Trophoblast cell (in vitro differentiated cells and primary cell): ENCODE measurements at regions not wholly inside any gene's neighbourhood (a gene's known extent, or its start where the extent isn't known, plus 50 kb on each side); places are given as distances from the start of the nearest gene placed in this dataset.

ENCODE experiments used
- DNase-seq, 2 donors: peaks; one replicate each; pipeline ENCODE4 v3.0.0-alpha.2; 2016
- H2AFZ ChIP-seq: 2 replicates; pipeline ENCODE4 v1.6.1; 2013; ENCODE audit warnings: low read length, moderate library complexity, mild to moderate bottlenecking; ENCODE audit not compliant: insufficient read depth, poor library complexity
- H2AK5ac ChIP-seq: 2 replicates; pipeline ENCODE4 v1.6.1; 2013; ENCODE audit warnings: mild to moderate bottlenecking, low read length
- H2BK120ac ChIP-seq: 2 replicates; pipeline ENCODE4 v1.6.1; 2013; ENCODE audit warnings: low read length, mild to moderate bottlenecking, moderate library complexity; ENCODE audit not compliant: insufficient read depth, poor library complexity
- H2BK12ac ChIP-seq: 2 replicates; pipeline ENCODE4 v1.6.1; 2013; ENCODE audit warnings: mild to moderate bottlenecking, low read length, moderate library complexity
- H2BK5ac ChIP-seq: 2 replicates; pipeline ENCODE4 v1.6.1; 2013; ENCODE audit warnings: low read length, low read depth, moderate library complexity, mild to moderate bottlenecking; ENCODE audit not compliant: poor library complexity
- H3K14ac ChIP-seq: 2 replicates; pipeline ENCODE4 v1.6.1; 2013; ENCODE audit warnings: mild to moderate bottlenecking, low read length
- H3K18ac ChIP-seq: 2 replicates; pipeline ENCODE4 v1.6.1; 2013; ENCODE audit warnings: mild to moderate bottlenecking, low read length
- H3K23ac ChIP-seq: 2 replicates; pipeline ENCODE4 v1.6.1; 2013; ENCODE audit warnings: low read length
- H3K27ac ChIP-seq: 2 replicates; pipeline ENCODE4 v1.5.1; 2013; ENCODE audit warnings: low read depth, mild to moderate bottlenecking, inconsistent platforms, low read length, moderate library complexity
- H3K27me3 ChIP-seq: 2 replicates; pipeline ENCODE4 v1.6.1; 2013; ENCODE audit warnings: inconsistent platforms, mild to moderate bottlenecking, low read length, moderate library complexity; ENCODE audit not compliant: insufficient read depth
- H3K36me3 ChIP-seq, 2 experiments: 1 replicate in 1 of 2; 2 replicates in 1 of 2; pipeline ENCODE4 v1.6.1; 2013; ENCODE audit warnings: low read length in 2 of 2, mild to moderate bottlenecking in 2 of 2, moderate library complexity in 1 of 2; ENCODE audit not compliant: insufficient read depth in 2 of 2, control insufficient read depth in 1 of 2
- H3K4ac ChIP-seq: 2 replicates; pipeline ENCODE4 v1.6.1; 2013; ENCODE audit warnings: low read depth, mild to moderate bottlenecking, low read length, moderate library complexity
- H3K4me1 ChIP-seq, 2 experiments: 1 replicate in 1 of 2; 2 replicates in 1 of 2; pipeline ENCODE4 v1.6.1; 2013; ENCODE audit warnings: low read length in 2 of 2, mild to moderate bottlenecking in 2 of 2, moderate library complexity in 1 of 2; ENCODE audit not compliant: insufficient read depth in 2 of 2, control insufficient read depth in 1 of 2
- H3K4me2 ChIP-seq: 2 replicates; pipeline ENCODE4 v1.6.1; 2013; ENCODE audit warnings: inconsistent platforms, mild to moderate bottlenecking, low read length, moderate library complexity
- H3K4me3 ChIP-seq: 2 replicates; pipeline ENCODE4 v1.5.1; 2013; ENCODE audit warnings: mild to moderate bottlenecking, low read depth, low read length, inconsistent platforms
- H3K79me1 ChIP-seq: one replicate; pipeline ENCODE4 v1.6.1; 2013; ENCODE audit warnings: low read length
- H3K79me2 ChIP-seq: 2 replicates; pipeline ENCODE4 v1.6.1; 2013; ENCODE audit warnings: low read length, mild to moderate bottlenecking; ENCODE audit not compliant: control insufficient read depth, insufficient read depth, poor library complexity
- H3K9ac ChIP-seq: 2 replicates; pipeline ENCODE4 v1.6.1; 2013; ENCODE audit warnings: mild to moderate bottlenecking, low read length
- H3K9me3 ChIP-seq: 2 replicates; pipeline ENCODE4 v1.6.1; 2013; ENCODE audit warnings: low read depth, mild to moderate bottlenecking, control low read depth, inconsistent platforms, low read length; ENCODE audit not compliant: insufficient read depth
- H4K12ac ChIP-seq: 2 replicates; pipeline ENCODE4 v1.6.1; 2013; ENCODE audit warnings: low read depth, mild to moderate bottlenecking, low read length, moderate library complexity
- H4K8ac ChIP-seq: 2 replicates; pipeline ENCODE4 v1.6.1; 2013; ENCODE audit warnings: low read depth, mild to moderate bottlenecking, low read length, moderate library complexity
- H4K91ac ChIP-seq: one replicate; pipeline ENCODE4 v1.6.1; 2013; ENCODE audit warnings: low read depth, mild to moderate bottlenecking, low read length, moderate library complexity
- WGBS: extraction: QIAGEN DNeasy Blood & Tissue Kit; methylation state at CpG from one replicate; pipeline ENCODE4 v1.1.7; 2013; ENCODE audit warnings: missing lambda C conversion rate; ENCODE audit not compliant: insufficient read length, insufficient coverage; ENCODE audit errors: extremely low coverage; 5-methylcytosine and 5-hydroxymethylcytosine counted together

DNA sequence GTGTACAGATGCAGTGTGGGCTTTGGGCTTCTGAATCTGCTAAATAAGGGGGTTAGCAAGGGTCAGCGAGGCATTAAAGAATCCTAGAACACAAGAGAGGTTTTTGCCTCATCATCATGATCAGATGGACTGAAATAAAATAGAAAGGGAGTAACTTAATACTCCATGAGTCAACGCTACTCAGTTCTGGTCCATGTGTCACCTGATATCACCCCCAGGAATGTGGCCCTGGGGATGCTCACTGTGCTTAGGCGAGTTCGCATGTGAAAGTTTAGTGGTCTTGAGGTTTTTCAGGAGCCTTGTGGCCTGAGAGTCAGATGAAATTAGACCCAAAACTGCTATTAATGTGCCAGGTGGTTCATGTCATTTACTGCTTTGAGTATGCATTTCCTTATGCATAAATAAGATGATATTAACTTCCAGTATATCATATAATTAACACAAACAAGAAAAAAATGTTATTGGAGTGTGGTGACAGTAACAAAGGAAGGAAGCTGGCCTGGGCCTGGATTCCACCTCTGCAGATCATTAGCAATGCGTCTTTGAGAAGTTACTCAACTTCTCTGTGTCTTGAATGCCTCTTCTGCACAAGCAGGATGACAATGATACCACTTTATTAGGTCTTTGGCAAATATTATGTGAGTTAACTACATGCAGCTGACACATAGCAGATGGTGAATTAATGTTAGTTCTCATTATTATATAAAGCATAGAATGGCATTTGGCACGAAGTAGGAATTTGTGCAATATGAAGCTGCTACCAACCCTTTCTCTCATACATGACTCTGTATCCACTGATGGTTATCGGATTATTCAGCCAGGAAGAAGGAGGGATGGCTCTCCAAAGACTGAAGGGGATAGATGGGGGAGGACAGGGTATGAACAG, 1272.6 kb downstream of the AACS start:
- Histone ChIP-seq H4K8ac (no peak overlapping the region), H3K27ac (no peak overlapping the region), H3K4ac (no peak overlapping the region), H3K36me3 (no peaks in the 10 kb centered on the region), H3K4me2 (no peak overlapping the region), H4K12ac (no peak overlapping the region), H3K27me3 (no peaks in the 10 kb centered on the region), H3K4me3 (no peak overlapping the region), H2BK120ac (no peak overlapping the region), H3K18ac (no peak overlapping the region), H2BK12ac (no peak overlapping the region), H3K4me1 (no peaks in the 10 kb centered on the region), H3K79me1 (no peaks in the 10 kb centered on the region), H3K9ac (no peak overlapping the region), H4K91ac (no peak overlapping the region), H2BK5ac (no peak overlapping the region), H3K23ac (no peak overlapping the region), H3K9me3 (peaks cover 3% of the 10 kb centered on the region), H3K79me2 (no peaks in the 10 kb centered on the region), H2AFZ (no peak overlapping the region), H3K14ac (no peak overlapping the region), H2AK5ac (no peak overlapping the region)
- no peak for DNase-seq
- WGBS: no CpG with 5 or more reads among the region's 7 CpGs

- Histone ChIP-seq H3K4me2 (no peak overlapping the region), H3K4me1 (no peaks in the 10 kb centered on the region), H2BK12ac (no peak overlapping the region), H3K79me2 (no peaks in the 10 kb centered on the region), H4K8ac (no peak overlapping the region), H3K9me3 (peaks cover 3% of the 10 kb centered on the region), H3K23ac (no peak overlapping the region), H3K9ac (no peak overlapping the region), H3K27me3 (no peaks in the 10 kb centered on the region), H2AFZ (no peak overlapping the region), H2BK120ac (no peak overlapping the region), H2BK5ac (no peak overlapping the region), H2AK5ac (no peak overlapping the region), H3K36me3 (no peaks in the 10 kb centered on the region), H3K27ac (no peak overlapping the region), H3K14ac (no peak overlapping the region), H4K12ac (no peak overlapping the region), H3K79me1 (no peaks in the 10 kb centered on the region), H3K4me3 (no peak overlapping the region), H3K4ac (no peak overlapping the region), H4K91ac (no peak overlapping the region), H3K18ac (no peak overlapping the region)
- no CpG with 5 or more reads among the region's 1 CpG for WGBS
- DNase-seq: no peak
Measured at GRCh38 chr12:126342866-126343265, 1277.6 kb downstream of the AACS start.

- Histone ChIP-seq H3K18ac (no peak overlapping the region), H3K14ac (no peak overlapping the region)
Measured at GRCh38 chr12:126343321-126343720, 1278.1 kb downstream of the AACS start.

GRCh38 chr12:126346087-126346486, 1280.9 kb downstream of the AACS start:
- no peak overlapping the region for H3K4me2 ChIP-seq
- no peak overlapping the region for H2BK12ac ChIP-seq
- H2BK5ac ChIP-seq: no peak overlapping the region
- peaks cover under 1% of the 10 kb centered on the region for H3K9me3 ChIP-seq
- H4K12ac ChIP-seq: no peak overlapping the region
- H3K23ac ChIP-seq: no peak overlapping the region
- H3K4me3 ChIP-seq: no peak overlapping the region
- H3K27ac ChIP-seq: no peak overlapping the region
- H3K14ac ChIP-seq: no peak overlapping the region
- no peak for DNase-seq
- no peak overlapping the region for H4K91ac ChIP-seq
- H3K4me1 ChIP-seq: no peaks in the 10 kb centered on the region
- H2AK5ac ChIP-seq: no peak overlapping the region
- no peak overlapping the region for H3K18ac ChIP-seq
- H3K4ac ChIP-seq: no peak overlapping the region
- WGBS: no CpG with 5 or more reads among the region's 3 CpGs
- no peak overlapping the region for H2AFZ ChIP-seq
- H3K27me3 ChIP-seq: no peaks in the 10 kb centered on the region
- no peaks in the 10 kb centered on the region for H3K79me1 ChIP-seq
- H2BK120ac ChIP-seq: no peak overlapping the region
- no peak overlapping the region for H4K8ac ChIP-seq
- no peak overlapping the region for H3K9ac ChIP-seq
- H3K79me2 ChIP-seq: no peaks in the 10 kb centered on the region
- H3K36me3 ChIP-seq: no peaks in the 10 kb centered on the region

More at GRCh38 chr12:126343321-126343720, 1278.1 kb downstream of the AACS start:
- H3K23ac ChIP-seq: no peak overlapping the region
- H3K9ac ChIP-seq: no peak overlapping the region
- H3K9me3 ChIP-seq: peaks cover 3% of the 10 kb centered on the region
- whole genome bisulfite sequencing: no CpG with 5 or more reads among the region's 3 CpGs
- H3K27ac ChIP-seq: no peak overlapping the region
- no peak overlapping the region for H2AFZ ChIP-seq
- no peak overlapping the region for H3K4ac ChIP-seq
- H3K27me3 ChIP-seq: no peaks in the 10 kb centered on the region
- no peak overlapping the region for H2AK5ac ChIP-seq
- H2BK5ac ChIP-seq: no peak overlapping the region
- H4K8ac ChIP-seq: no peak overlapping the region
- H2BK12ac ChIP-seq: no peak overlapping the region
- H4K91ac ChIP-seq: no peak overlapping the region
- H2BK120ac ChIP-seq: no peak overlapping the region
- no peaks in the 10 kb centered on the region for H3K36me3 ChIP-seq
- DNase-seq: no peak
- H3K4me2 ChIP-seq: no peak overlapping the region
- no peaks in the 10 kb centered on the region for H3K79me2 ChIP-seq
- no peak overlapping the region for H3K4me3 ChIP-seq
- H3K4me1 ChIP-seq: no peaks in the 10 kb centered on the region
- no peaks in the 10 kb centered on the region for H3K79me1 ChIP-seq
- H4K12ac ChIP-seq: no peak overlapping the region
